ENCODE measurements at regions not wholly inside any gene's neighbourhood (a gene's known extent, or its start where the extent isn't known, plus 50 kb on each side); places are given as distances from the start of the nearest gene placed in this dataset.

DNA sequence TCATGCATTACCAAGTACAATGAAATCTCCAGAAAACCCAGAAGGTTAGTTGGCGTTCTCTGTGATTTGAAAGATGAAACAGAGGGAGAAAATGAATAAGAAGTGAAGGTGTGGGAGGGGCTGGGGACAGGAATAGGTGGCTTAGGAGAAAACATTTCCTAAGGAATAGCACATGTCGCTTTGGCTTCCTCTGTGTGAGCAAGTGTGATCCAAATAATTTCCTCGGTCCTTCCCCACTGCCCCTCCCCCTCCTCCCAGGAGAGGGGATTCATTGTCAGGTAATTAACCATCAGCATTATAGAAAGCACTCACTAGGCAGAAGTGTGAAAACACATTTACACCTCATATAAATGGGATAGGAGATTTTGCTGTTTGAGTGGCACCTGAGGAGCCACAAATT is 105.5 kb downstream of the NUF2 start:
- TF ChIP-seq, protein P1, sequence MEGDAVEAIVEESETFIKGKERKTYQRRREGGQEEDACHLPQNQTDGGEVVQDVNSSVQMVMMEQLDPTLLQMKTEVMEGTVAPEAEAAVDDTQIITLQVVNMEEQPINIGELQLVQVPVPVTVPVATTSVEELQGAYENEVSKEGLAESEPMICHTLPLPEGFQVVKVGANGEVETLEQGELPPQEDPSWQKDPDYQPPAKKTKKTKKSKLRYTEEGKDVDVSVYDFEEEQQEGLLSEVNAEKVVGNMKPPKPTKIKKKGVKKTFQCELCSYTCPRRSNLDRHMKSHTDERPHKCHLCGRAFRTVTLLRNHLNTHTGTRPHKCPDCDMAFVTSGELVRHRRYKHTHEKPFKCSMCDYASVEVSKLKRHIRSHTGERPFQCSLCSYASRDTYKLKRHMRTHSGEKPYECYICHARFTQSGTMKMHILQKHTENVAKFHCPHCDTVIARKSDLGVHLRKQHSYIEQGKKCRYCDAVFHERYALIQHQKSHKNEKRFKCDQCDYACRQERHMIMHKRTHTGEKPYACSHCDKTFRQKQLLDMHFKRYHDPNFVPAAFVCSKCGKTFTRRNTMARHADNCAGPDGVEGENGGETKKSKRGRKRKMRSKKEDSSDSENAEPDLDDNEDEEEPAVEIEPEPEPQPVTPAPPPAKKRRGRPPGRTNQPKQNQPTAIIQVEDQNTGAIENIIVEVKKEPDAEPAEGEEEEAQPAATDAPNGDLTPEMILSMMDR (IDR thresholded peaks at IDR 0.05), result no peak
- TF ChIP-seq POLR2AphosphoS5 (IDR thresholded peaks at IDR 0.05; ENCODE audit: insufficient read depth in 1 of 2, low read depth in 1 of 2) (no peak), POLR2A (IDR thresholded peaks at IDR 0.05) (no peak)
